NB4 (cell line): ENCODE measurements at regions not wholly inside any gene's neighbourhood (a gene's known extent, or its start where the extent isn't known, plus 50 kb on each side); places are given as distances from the start of the nearest gene placed in this dataset.

ENCODE experiments used
- DNase-seq: peaks from one replicate; pipeline ENCODE4 v3.0.0; 2010; ENCODE audit warnings: low read depth
- H3K4me3 ChIP-seq: one replicate; pipeline ENCODE4 v1.5.1; 2011; ENCODE audit warnings: mild to moderate bottlenecking, low read depth, low read length, moderate library complexity
- MYC ChIP-seq: IDR thresholded peaks from 2 replicates; pipeline ENCODE4 v1.6.1; 2011; ENCODE audit warnings: low read depth, low read length
- POLR2A ChIP-seq: IDR thresholded peaks from 2 replicates; pipeline ENCODE4 v1.6.1; 2011; ENCODE audit warnings: mild to moderate bottlenecking; ENCODE audit not compliant: insufficient read length; ENCODE audit errors: extremely low read depth
- TF ChIP-seq, protein P1 (sequence below): IDR thresholded peaks from one replicate; pipeline ENCODE4 v1.5.1; 2012; ENCODE audit warnings: low read depth, low read length
- TF ChIP-seq, protein P2 (sequence below): IDR thresholded peaks from 2 replicates; pipeline ENCODE4 v1.6.1; 2011; ENCODE audit warnings: low read depth, low read length

DNA sequence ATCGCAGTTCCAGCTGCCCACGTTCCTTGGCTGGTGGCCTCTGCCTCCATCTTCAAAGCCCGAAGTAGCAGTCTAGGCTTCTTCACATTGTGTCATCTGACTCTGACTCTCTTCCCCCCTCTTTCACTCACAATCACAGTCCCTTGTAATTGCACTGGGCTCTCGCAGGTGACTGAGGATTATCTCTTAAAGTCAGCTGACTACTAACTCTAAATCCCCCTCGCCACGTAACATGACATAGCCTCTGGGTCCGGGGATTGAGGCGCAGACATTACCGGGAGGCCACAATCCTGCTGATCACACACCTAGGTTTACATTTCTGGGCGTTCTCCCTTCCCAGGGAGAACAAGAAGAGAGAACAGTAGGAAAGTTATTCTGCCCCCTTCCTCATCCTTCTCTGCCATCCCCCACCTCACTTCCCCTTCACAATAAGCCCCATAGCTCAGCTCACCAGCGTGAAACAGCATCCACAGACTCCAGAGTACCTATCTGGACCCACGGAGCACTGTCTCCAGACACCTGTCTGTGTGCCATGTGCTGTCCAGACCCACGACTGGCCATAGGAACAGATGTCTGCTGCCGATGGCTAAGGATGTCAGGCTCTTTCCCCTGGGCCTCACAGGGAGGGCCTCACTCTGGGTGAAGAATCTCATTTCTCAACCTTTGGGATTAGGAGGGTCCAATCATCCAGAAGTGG is 64.3 kb upstream of the FZD7 start:
- peak; percentile 34 for DNase-seq

DNA sequence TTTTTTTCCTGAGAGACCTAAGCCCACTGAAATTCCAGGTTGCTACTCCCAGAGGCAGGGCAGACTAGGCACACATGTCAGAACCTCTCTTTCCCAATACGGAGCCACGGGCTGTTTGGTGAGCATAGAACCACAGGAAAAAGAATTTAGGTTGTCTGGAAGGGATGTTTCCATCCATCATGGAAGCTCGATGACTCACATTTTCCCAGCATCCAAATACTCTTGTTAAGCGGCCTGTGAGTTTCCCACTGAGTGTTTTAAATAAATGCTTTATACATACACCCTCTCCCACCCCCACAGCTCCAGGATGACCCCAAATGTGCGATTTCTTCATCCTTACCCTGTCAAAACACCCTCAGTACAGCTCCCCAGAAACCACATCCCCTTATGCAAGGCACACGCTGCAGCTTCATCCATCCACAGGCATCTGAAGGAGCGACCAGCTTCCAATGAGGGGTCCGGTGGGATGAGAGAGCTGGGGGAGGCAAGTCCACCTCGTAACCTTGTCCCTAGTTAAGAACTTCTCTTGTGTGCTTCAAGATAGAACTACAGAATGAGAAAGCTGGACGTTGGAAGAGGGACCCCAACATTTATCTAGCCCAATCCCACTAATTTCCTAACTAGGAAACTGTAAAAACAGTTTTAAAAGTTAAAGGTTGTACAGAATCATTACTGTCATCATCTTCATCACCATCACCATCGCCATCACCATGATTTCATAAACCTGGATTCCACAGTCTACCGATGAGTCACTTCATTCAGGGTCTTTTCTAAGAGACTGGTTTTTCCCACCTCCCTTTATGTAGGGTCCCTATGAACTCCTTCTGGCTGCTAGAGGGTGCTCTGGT is 63.5 kb upstream of the FZD7 start:
- TF ChIP-seq, protein P1, sequence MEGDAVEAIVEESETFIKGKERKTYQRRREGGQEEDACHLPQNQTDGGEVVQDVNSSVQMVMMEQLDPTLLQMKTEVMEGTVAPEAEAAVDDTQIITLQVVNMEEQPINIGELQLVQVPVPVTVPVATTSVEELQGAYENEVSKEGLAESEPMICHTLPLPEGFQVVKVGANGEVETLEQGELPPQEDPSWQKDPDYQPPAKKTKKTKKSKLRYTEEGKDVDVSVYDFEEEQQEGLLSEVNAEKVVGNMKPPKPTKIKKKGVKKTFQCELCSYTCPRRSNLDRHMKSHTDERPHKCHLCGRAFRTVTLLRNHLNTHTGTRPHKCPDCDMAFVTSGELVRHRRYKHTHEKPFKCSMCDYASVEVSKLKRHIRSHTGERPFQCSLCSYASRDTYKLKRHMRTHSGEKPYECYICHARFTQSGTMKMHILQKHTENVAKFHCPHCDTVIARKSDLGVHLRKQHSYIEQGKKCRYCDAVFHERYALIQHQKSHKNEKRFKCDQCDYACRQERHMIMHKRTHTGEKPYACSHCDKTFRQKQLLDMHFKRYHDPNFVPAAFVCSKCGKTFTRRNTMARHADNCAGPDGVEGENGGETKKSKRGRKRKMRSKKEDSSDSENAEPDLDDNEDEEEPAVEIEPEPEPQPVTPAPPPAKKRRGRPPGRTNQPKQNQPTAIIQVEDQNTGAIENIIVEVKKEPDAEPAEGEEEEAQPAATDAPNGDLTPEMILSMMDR, result no peak
- peak; percentile 59; the same call in 1 of the 2 replicates for TF ChIP-seq MYC
- no peak for TF ChIP-seq POLR2A
- TF ChIP-seq, protein P2, sequence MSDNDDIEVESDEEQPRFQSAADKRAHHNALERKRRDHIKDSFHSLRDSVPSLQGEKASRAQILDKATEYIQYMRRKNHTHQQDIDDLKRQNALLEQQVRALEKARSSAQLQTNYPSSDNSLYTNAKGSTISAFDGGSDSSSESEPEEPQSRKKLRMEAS, result peak; percentile 68
- DNase-seq, result peak; percentile 95
- no peak overlapping the region for H3K4me3 ChIP-seq

More for the DNA sequence above, 64.3 kb upstream of the FZD7 start:
- no peak overlapping the region for H3K4me3 ChIP-seq
- TF ChIP-seq, protein P2, result no peak
- TF ChIP-seq MYC (no peak), POLR2A (no peak)
- TF ChIP-seq, protein P1, result no peak

DNA sequence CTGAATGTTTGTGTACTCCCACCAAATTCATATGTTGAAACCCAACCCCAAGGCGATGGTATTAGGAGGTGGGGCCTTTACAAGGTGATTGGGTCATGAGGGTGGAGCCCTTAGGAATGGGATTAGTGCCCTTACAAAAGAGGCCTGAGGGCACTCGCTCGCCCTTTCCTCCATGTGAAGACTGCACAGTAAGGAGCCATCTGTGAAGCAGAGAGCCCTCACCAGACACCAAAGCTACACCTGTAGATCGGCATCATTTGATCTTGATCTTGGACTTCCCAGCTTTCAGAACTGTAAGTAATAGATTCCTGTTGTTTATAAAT is 62.9 kb upstream of the FZD7 start:
- no peak for TF ChIP-seq POLR2A
- TF ChIP-seq, protein P2, result no peak
- H3K4me3 ChIP-seq, result no peak overlapping the region
- no peak for DNase-seq

DNA sequence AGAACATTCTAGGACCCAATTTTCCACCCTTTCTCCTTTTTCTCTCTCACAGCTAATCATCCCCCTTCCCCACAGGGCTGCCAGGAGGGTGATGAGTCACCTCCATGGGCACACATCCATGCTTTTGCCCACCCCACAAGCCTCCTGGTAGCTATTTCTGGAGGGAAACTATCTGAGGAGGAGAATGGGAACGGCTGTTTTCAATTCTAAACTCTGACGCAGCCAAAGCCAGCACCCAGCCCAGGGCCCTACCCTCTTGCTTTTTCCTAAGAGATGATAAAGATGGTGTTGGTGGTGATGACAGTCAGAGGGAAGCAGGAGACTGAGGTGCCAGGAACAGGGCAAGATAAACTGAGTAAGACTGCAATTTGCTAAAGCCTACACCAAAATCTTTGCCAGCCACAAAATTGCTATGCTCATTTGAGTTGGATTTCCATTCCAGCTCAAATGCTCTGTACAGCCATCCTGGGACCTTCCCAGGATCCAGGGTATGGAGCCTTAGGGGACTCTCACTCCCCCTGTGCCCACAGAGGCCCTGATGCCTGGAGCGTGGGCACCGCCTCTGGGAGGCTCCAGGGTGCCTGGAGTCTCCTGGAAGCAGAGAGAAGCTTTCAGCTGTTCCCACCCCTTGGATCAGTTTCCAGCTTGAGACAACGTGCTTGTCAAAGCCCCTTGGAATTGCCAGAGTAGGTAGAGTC is 62.0 kb upstream of the FZD7 start:
- DNase-seq, result peak; percentile 26
- no peak overlapping the region for H3K4me3 ChIP-seq
- no peak for TF ChIP-seq MYC
- TF ChIP-seq, protein P2, result no peak
- no peak for TF ChIP-seq POLR2A
- TF ChIP-seq, protein P1, result no peak

DNA sequence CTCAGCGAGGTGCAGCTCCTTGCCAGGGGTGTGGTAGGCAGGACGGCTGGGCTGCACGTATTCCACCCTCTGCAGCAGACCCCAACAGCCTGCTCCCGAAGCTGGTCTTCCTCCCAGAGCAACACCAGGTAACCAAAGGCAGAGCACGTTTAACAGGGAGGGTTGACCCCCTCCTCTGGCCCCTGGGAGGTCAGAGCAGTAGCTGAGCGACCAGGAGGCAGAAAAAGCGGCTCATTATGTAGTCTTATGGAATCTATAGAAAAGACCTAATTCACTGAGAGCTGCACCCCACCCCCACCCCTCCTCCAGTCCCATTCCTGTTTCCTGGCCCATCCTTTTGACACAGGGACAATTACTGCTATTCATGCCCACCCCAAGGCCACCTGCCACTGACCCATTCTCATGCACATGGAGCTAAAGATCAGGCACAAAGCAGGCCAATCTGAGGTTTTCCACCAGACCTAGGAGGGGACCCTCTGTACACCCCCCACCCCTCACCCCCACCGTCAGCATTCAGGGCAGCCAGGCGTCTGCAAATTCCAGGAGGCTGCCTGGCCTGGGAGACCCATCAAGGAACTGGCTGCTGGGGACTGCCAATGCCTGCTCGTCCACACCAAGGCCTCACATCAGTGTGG is 60.9 kb upstream of the FZD7 start:
- no peak for DNase-seq
- TF ChIP-seq, protein P2, result no peak
- TF ChIP-seq MYC, result no peak
- TF ChIP-seq POLR2A, result no peak
- TF ChIP-seq, protein P1, result no peak
- no peak overlapping the region for H3K4me3 ChIP-seq
